ENCODE measurements at regions not wholly inside any gene's neighbourhood (a gene's known extent, or its start where the extent isn't known, plus 50 kb on each side); places are given as distances from the start of the nearest gene placed in this dataset.

- TF ChIP-seq ZNF549 (tag by site-specific recombination; IDR thresholded peaks at IDR 0.05) (peak; percentile 59), ZFP69B (tag by site-specific recombination; IDR thresholded peaks at IDR 0.05) (no peak)
- no peaks in the 10 kb centered on the region for H3K9me3 ChIP-seq (ENCODE audit: control insufficient read depth, insufficient read depth, low read depth, low read length)
- H3K27ac ChIP-seq (ENCODE audit: extremely low read depth, low read depth, low read length) = no peak overlapping the region
- H3K4me1 ChIP-seq (ENCODE audit: control insufficient read depth, insufficient read depth, low read length) = no peaks in the 10 kb centered on the region
- H3K4me3 ChIP-seq (ENCODE audit: low read depth, low read length) = no peak overlapping the region
- CTCF ChIA-PET = interaction anchor here (0.6 to 1.2 kb wide), 3 partner anchors 13 to 1489 kb away, joined by 3 to 4 read pairs (median 3); no protein-coding TSS in a partner anchor
- no peaks in the 10 kb centered on the region for H3K36me3 ChIP-seq (ENCODE audit: control insufficient read depth in 2 of 2, insufficient read depth in 1 of 2, low read length in 2 of 2)
- POLR2A ChIA-PET = no interaction called here
These were observed 324.8 kb upstream of the CHAC2 start for GRCh38 chr2:53442783-53443182.

GRCh38 chr2:53442093-53442492 is 325.5 kb upstream of the CHAC2 start:
- no peak overlapping the region for H3K4me3 ChIP-seq (ENCODE audit: low read depth, low read length)
- H3K9me3 ChIP-seq (ENCODE audit: control insufficient read depth, insufficient read depth, low read depth, low read length) = no peaks in the 10 kb centered on the region
- no peaks in the 10 kb centered on the region for H3K4me1 ChIP-seq (ENCODE audit: control insufficient read depth, insufficient read depth, low read length)
- ChIA-PET CTCF (interaction anchor here (0.7 kb wide), 2 partner anchors 36 to 1488 kb away, joined by 3 read pairs; no protein-coding TSS in a partner anchor), POLR2A (no interaction called here)
- TF ChIP-seq ZNF292 (tag by site-specific recombination; IDR thresholded peaks at IDR 0.05; ENCODE audit: borderline replicate concordance, low read depth) = no peak
- no peak for TF ChIP-seq ZNF768 (tag by site-specific recombination; IDR thresholded peaks at IDR 0.05)
- no peak for TF ChIP-seq MYNN (tag by site-specific recombination; IDR thresholded peaks at IDR 0.05; ENCODE audit: borderline replicate concordance)
- no peak for TF ChIP-seq HOXC10 (CRISPR knock-in tag; IDR thresholded peaks at IDR 0.05)
- no peak for TF ChIP-seq TRIM28 (IDR thresholded peaks at IDR 0.05; ENCODE audit: borderline replicate concordance, low read length)
- TF ChIP-seq BCL6B (tag by site-specific recombination; IDR thresholded peaks at IDR 0.05) = no peak
- no peak for TF ChIP-seq OVOL3 (tag by site-specific recombination; IDR thresholded peaks at IDR 0.05)
- no peak for TF ChIP-seq ZNF701 (tag by site-specific recombination; IDR thresholded peaks at IDR 0.05)
- no peak for TF ChIP-seq ZNF341 (tag by site-specific recombination; IDR thresholded peaks at IDR 0.05; ENCODE audit: low read depth)
- no peak for TF ChIP-seq KLF7 (tag by site-specific recombination; IDR thresholded peaks at IDR 0.05; ENCODE audit: borderline replicate concordance)
- TF ChIP-seq KLF8 (tag by site-specific recombination; IDR thresholded peaks at IDR 0.05) = no peak
- no peak for TF ChIP-seq ZBTB49 (tag by site-specific recombination; IDR thresholded peaks at IDR 0.05; ENCODE audit: low read depth)
- no peak for TF ChIP-seq ZNF423 (tag by site-specific recombination; IDR thresholded peaks at IDR 0.05)
- TF ChIP-seq GLIS1 (tag by site-specific recombination; IDR thresholded peaks at IDR 0.05) = no peak
- TF ChIP-seq ZNF16 (tag by site-specific recombination; IDR thresholded peaks at IDR 0.05; ENCODE audit: low read depth) = no peak
- TF ChIP-seq BCL11B (tag by site-specific recombination; IDR thresholded peaks at IDR 0.05; ENCODE audit: low read depth) = no peak
- no peak for TF ChIP-seq ZNF211 (tag by site-specific recombination; IDR thresholded peaks at IDR 0.05; ENCODE audit: low read depth)
- no peak for TF ChIP-seq ZBTB10 (tag by site-specific recombination; IDR thresholded peaks at IDR 0.05)
- no peak for TF ChIP-seq MEIS1 (CRISPR knock-in tag; IDR thresholded peaks at IDR 0.05; ENCODE audit: borderline replicate concordance)
- no peaks in the 10 kb centered on the region for H3K36me3 ChIP-seq (ENCODE audit: control insufficient read depth in 2 of 2, insufficient read depth in 1 of 2, low read length in 2 of 2)
- no peak overlapping the region for H3K27ac ChIP-seq (ENCODE audit: extremely low read depth, low read depth, low read length)
